K562 (cell line): ENCODE measurements at regions not wholly inside any gene's neighbourhood (a gene's known extent, or its start where the extent isn't known, plus 50 kb on each side); places are given as distances from the start of the nearest gene placed in this dataset.

ENCODE experiments used
- ATAC-seq: fragments of 200-7000 bp; cut with Tn5 transposase; 3 replicates; pipeline ENCODE4 v1.9.1; 2020; ENCODE audit warnings: moderate library complexity
- BruUV-seq: library from RNA; stranded (reverse); fragments of 400-500 nt; replicated peaks from 2 replicates; lab custom pipeline; 2021; lab: Mats Ljungman, UMichigan
- CTCF ChIA-PET: fragments of 300-600 bp; formaldehyde crosslinking; extraction: SDS; loops from one replicate; lab custom pipeline; 2021; ENCODE audit warnings: low intra/inter-chr PET ratio; lab: Yijun Ruan, JAX
- POLR2A ChIA-PET: fragments of 300-600, 350-650 bp; sonication (Branson Sonifier 250); formaldehyde crosslinking; extraction: SDS; loops from one replicate; lab custom pipeline; 2021; ENCODE audit warnings: antibody characterized with exemption, inconsistent platforms; lab: Yijun Ruan, JAX
- DNase-seq, 4 experiments: peaks; one replicate each; pipeline versions ENCODE4 v3.0.0 to v3.0.0-alpha.2; 2011 to 2018; ENCODE audit warnings: low spot score in 3 of 4, mixed read lengths in 3 of 4; ENCODE audit errors: extremely low read depth in 1 of 4
- FAIRE-seq: peaks from 2 replicates; lab custom pipeline; 2011; peaks lifted over from hg19 to GRCh38; lab: Jason Lieb, UNC
- H2AFZ ChIP-seq: 2 replicates; pipeline ENCODE4 v1.6.0; 2011; ENCODE audit warnings: low read depth, low read length, control low read depth, inconsistent platforms
- H3K27ac ChIP-seq: fragments of 200-600 bp; 3 replicates; pipeline ENCODE4 v1.8.0; 2011; ENCODE audit warnings: low read depth, mild to moderate bottlenecking, control low read depth, inconsistent platforms, low read length, moderate library complexity, mixed read lengths; ENCODE audit errors: extremely low read depth
- H3K27me3 ChIP-seq, 2 experiments: fragments of 300-600 bp in 1 of 2; 2 replicates in 1 of 2; 3 replicates in 1 of 2; pipeline versions ENCODE4 v1.6.0 to v1.8.0; 2011; ENCODE audit warnings: inconsistent platforms in 2 of 2, low read length in 2 of 2, mild to moderate bottlenecking in 1 of 2, mixed read lengths in 1 of 2, moderate library complexity in 1 of 2; ENCODE audit not compliant: control insufficient read depth in 2 of 2, insufficient read depth in 2 of 2
- H3K36me3 ChIP-seq: fragments of 300-600 bp; 3 replicates; pipeline ENCODE4 v1.8.0; 2011; ENCODE audit warnings: mild to moderate bottlenecking, low read length, inconsistent platforms; ENCODE audit not compliant: control insufficient read depth, insufficient read depth
- H3K4me1 ChIP-seq, 2 experiments: fragments of 200-600 bp in 1 of 2; replicated peaks in 1 of 2; 2 replicates in 1 of 2; 3 replicates in 1 of 2; pipeline versions ENCODE4 v1.5.1 to v1.8.0; 2011; ENCODE audit warnings: inconsistent platforms in 2 of 2, low read length in 2 of 2, mild to moderate bottlenecking in 1 of 2, mixed read lengths in 1 of 2, moderate library complexity in 1 of 2; ENCODE audit not compliant: control insufficient read depth in 2 of 2, insufficient read depth in 2 of 2
- H3K4me2 ChIP-seq: 2 replicates; pipeline ENCODE4 v1.6.1; 2011; ENCODE audit warnings: low read length, control low read depth, inconsistent platforms, mixed read lengths; ENCODE audit not compliant: insufficient read depth
- H3K4me3 ChIP-seq: fragments of 200-600 bp; sonication (generic), shearing (Covaris generic); 2 replicates; pipeline ENCODE4 v1.5.1; 2016; ENCODE audit warnings: control low read depth, inconsistent platforms
- H3K79me2 ChIP-seq: fragments of 200-600 bp; 3 replicates; pipeline ENCODE4 v1.8.0; 2011; ENCODE audit warnings: low read length, inconsistent platforms; ENCODE audit not compliant: control insufficient read depth, insufficient read depth
- H3K9ac ChIP-seq, 2 experiments: 2 replicates each; pipeline versions ENCODE4 v1.6.0 to v1.6.1; 2011; ENCODE audit warnings: low read depth in 2 of 2, low read length in 2 of 2, control low read depth in 1 of 2, inconsistent platforms in 1 of 2, mild to moderate bottlenecking in 1 of 2, mixed read lengths in 1 of 2; ENCODE audit not compliant: insufficient read depth in 1 of 2
- H3K9me1 ChIP-seq: one replicate; pipeline ENCODE4 v1.6.0; 2011; ENCODE audit warnings: inconsistent platforms, mild to moderate bottlenecking, low read length, moderate library complexity; ENCODE audit not compliant: control insufficient read depth, insufficient read depth
- H3K9me3 ChIP-seq: replicated peaks from 2 replicates; pipeline ENCODE4 v1.5.1; 2011; ENCODE audit warnings: low read depth, low read length, inconsistent platforms; ENCODE audit not compliant: control insufficient read depth, insufficient read depth
- H4K20me1 ChIP-seq: replicated peaks from 2 replicates; pipeline ENCODE4 v1.6.1; 2011; ENCODE audit warnings: low read length, inconsistent platforms, mixed read lengths; ENCODE audit not compliant: control insufficient read depth, insufficient read depth
- BRCA1 ChIP-seq, 2 experiments: fragments of 450-650 bp in 1 of 2; sonication (generic) in 1 of 2; formaldehyde crosslinking in 1 of 2; IDR thresholded peaks; 2 replicates each; pipeline versions ENCODE4 v1.5.0 to v1.6.1; 2017 to 2020; ENCODE audit warnings: mild to moderate bottlenecking in 1 of 2, missing genetic modification reagents in 1 of 2
- ELF1 ChIP-seq: fragments of 200-800 bp; sonication (Bioruptor generic); IDR thresholded peaks from 2 replicates; pipeline ENCODE4 v1.6.1; 2016; ENCODE audit warnings: missing genetic modification characterization, missing compliant biosample characterization
- FOXJ3 ChIP-seq: sonication (generic); formaldehyde crosslinking; IDR thresholded peaks from 2 replicates; pipeline ENCODE4 v1.4.0; 2020; ENCODE audit warnings: mild to moderate bottlenecking, missing genetic modification reagents
- MBD2 ChIP-seq: sonication (generic); IDR thresholded peaks from 2 replicates; pipeline ENCODE4 v1.6.1; 2016; ENCODE audit warnings: low read depth, borderline replicate concordance
- MCM3 ChIP-seq: fragments of 450-650 bp; IDR thresholded peaks from 2 replicates; pipeline ENCODE4 v1.6.1; 2016
- PCBP2 ChIP-seq: fragments of 200-400 bp; formaldehyde crosslinking; IDR thresholded peaks from 2 replicates; pipeline ENCODE4 v1.6.1; 2018; ENCODE audit warnings: low read length, low read depth, mild to moderate bottlenecking, moderate library complexity; ENCODE audit not compliant: poor library complexity, severe bottlenecking
- RBM17 ChIP-seq: fragments of 200-400 bp; formaldehyde crosslinking; IDR thresholded peaks from 2 replicates; pipeline ENCODE4 v1.6.1; 2017; ENCODE audit warnings: low read depth, mild to moderate bottlenecking, low read length, borderline replicate concordance
- RBM25 ChIP-seq: fragments of 200-400 bp; formaldehyde crosslinking; IDR thresholded peaks from 2 replicates; pipeline ENCODE4 v1.6.1; 2018; ENCODE audit warnings: low read length, low read depth, moderate library complexity; ENCODE audit not compliant: severe bottlenecking
- RBM34 ChIP-seq: fragments of 200-400 bp; formaldehyde crosslinking; IDR thresholded peaks from 2 replicates; pipeline ENCODE4 v1.6.1; 2018; ENCODE audit warnings: low read length, borderline replicate concordance; ENCODE audit not compliant: insufficient read depth
- STAG1 ChIP-seq: sonication (generic); formaldehyde crosslinking; IDR thresholded peaks from 2 replicates; pipeline ENCODE4 v1.5.0; 2020; ENCODE audit warnings: missing genetic modification reagents, borderline replicate concordance
- ZBED1 ChIP-seq: IDR thresholded peaks from 2 replicates; pipeline ENCODE4 v1.6.1; 2014
- ZNF592 ChIP-seq: fragments of 450-650 bp; IDR thresholded peaks from 2 replicates; pipeline ENCODE4 v1.6.1; 2017; ENCODE audit warnings: antibody characterized with exemption, mild to moderate bottlenecking
- WGBS: fragments of 100-300 bp; shearing (Covaris generic); methylation state at CpG from one replicate; pipeline ENCODE4 v1.1.6; 2016; ENCODE audit warnings: low coverage, mixed read lengths; ENCODE audit not compliant: insufficient coverage; ENCODE audit errors: missing lambda C conversion rate; 5-methylcytosine and 5-hydroxymethylcytosine counted together
- in situ Hi-C: fragments of 300-500 bp; cut with MboI; formaldehyde crosslinking; loops from 4 replicates; pipeline ENCODE4 v1.15.0; 2018; ENCODE audit warnings: inconsistent platforms, mixed read lengths
- intact Hi-C: fragments of 100-400 bp; cut with micrococcal nuclease; formaldehyde crosslinking; loops from 2 replicates; pipeline ENCODE4 v1.14.2; 2022
- TF ChIP-seq, protein P1 (sequence below): sonication (generic); formaldehyde crosslinking; IDR thresholded peaks from 2 replicates; pipeline ENCODE4 v1.8.0; 2023; ENCODE audit warnings: mild to moderate bottlenecking, missing genetic modification reagents

DNA sequence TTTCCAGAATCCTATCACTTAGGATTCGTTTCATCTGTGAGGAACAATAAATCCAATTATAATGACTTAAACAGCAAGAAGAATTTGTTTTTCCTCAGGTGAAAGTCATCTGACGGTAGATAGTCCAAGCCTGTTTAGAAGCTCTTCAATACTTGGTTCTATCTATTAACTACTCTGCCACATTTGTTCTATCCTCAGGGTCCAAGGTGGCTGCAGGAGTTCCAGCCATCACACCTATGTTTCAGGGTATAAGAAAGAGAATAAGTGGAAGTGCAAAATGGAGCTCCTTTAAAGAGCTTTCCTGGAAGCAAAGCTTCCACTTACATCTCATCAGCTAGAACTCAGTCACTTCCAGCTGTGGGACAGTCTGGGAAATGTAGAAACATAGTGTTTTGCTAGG, 72.1 kb upstream of the CCDC60 start:
- Histone ChIP-seq H3K4me1 (no peaks in the 10 kb centered on the region), H3K27me3 (no peaks in the 10 kb centered on the region), H3K4me3 (no peak overlapping the region), H2AFZ (no peak overlapping the region), H3K79me2 (no peaks in the 10 kb centered on the region), H4K20me1 (no peaks in the 10 kb centered on the region), H3K4me2 (no peak overlapping the region), H3K9me3 (no peaks in the 10 kb centered on the region), H3K9me1 (no peaks in the 10 kb centered on the region), H3K27ac (no peak overlapping the region), H3K9ac (no peak overlapping the region), H3K36me3 (no peaks in the 10 kb centered on the region)
- POLR2A ChIA-PET = no interaction called here
- DNase-seq = no peak
- FAIRE-seq = no peak
- intact Hi-C loops (no loop called here), in situ Hi-C loops (no loop called here)
- WGBS = 0% methylated on average over 2 of the region's 2 CpGs
- no peak for ATAC-seq
- CTCF ChIA-PET = no interaction called here
- TF ChIP-seq STAG1 (no peak), RBM25 (peak; percentile 68)
- no TSS peak for BruUV-seq

- POLR2A ChIA-PET = no interaction called here
- BruUV-seq = no TSS peak
- Histone ChIP-seq H2AFZ (no peak overlapping the region), H3K36me3 (no peaks in the 10 kb centered on the region), H3K9me1 (no peaks in the 10 kb centered on the region), H3K9ac (no peak overlapping the region), H3K27ac (no peak overlapping the region), H3K27me3 (no peaks in the 10 kb centered on the region), H3K4me1 (no peaks in the 10 kb centered on the region), H4K20me1 (no peaks in the 10 kb centered on the region), H3K79me2 (no peaks in the 10 kb centered on the region), H3K4me3 (no peak overlapping the region), H3K4me2 (no peak overlapping the region), H3K9me3 (no peaks in the 10 kb centered on the region)
- CTCF ChIA-PET = no interaction called here
- ATAC-seq (no peak), DNase-seq (no peak), FAIRE-seq (no peak)
- WGBS = 0% methylated on average over 3 of the region's 3 CpGs
- intact Hi-C loops = no loop called here
- in situ Hi-C loops = no loop called here
- no peak for TF ChIP-seq ELF1 (tag)
- TF ChIP-seq ZBED1 = no peak
- no peak for TF ChIP-seq RBM17
- TF ChIP-seq, protein P1, sequence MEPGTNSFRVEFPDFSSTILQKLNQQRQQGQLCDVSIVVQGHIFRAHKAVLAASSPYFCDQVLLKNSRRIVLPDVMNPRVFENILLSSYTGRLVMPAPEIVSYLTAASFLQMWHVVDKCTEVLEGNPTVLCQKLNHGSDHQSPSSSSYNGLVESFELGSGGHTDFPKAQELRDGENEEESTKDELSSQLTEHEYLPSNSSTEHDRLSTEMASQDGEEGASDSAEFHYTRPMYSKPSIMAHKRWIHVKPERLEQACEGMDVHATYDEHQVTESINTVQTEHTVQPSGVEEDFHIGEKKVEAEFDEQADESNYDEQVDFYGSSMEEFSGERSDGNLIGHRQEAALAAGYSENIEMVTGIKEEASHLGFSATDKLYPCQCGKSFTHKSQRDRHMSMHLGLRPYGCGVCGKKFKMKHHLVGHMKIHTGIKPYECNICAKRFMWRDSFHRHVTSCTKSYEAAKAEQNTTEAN = no peak
- TF ChIP-seq MCM3 = no peak
- TF ChIP-seq PCBP2 = no peak
- no peak for TF ChIP-seq RBM34
- TF ChIP-seq MBD2 = no peak
- no peak for TF ChIP-seq ZNF592
- no peak for TF ChIP-seq BRCA1 (IDR thresholded peaks at IDR 0.05)
- TF ChIP-seq BRCA1 (CRISPR knock-in tag; IDR thresholded peaks at IDR 0.05) = no peak
- no peak for TF ChIP-seq FOXJ3 (CRISPR knock-in tag)
Observed at GRCh38 chr12:119263466-119263865, 71.1 kb upstream of the CCDC60 start.
